ENCODE measurements at regions not wholly inside any gene's neighbourhood (a gene's known extent, or its start where the extent isn't known, plus 50 kb on each side); places are given as distances from the start of the nearest gene placed in this dataset.

DNA sequence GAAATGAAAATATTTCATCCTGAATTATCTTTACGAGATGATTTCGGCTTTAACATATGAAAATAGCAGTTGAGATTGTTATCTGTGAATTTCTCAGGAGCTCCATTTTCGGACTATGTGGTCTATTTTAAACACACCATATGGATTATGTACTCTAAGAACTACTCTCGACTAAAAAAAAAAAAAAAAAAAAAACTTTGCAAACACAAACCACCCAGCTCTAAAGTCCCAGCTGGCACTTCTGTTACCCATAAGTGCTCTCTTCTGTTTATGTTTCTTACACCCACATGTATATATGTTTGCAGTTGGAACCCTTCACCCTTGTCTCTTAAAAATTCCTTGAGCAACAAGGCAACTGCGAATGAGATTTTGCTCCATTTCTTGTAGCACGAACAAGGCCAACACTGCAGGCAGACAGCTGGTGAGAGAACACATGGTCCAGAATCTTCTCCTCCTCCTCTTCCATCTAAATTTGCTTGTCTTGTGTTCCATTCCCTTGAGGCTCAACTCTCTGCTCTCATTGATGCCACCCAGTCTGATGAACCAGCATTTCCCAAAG, 172.7 kb upstream of the HCCS start:
- TF ChIP-seq, protein P1, sequence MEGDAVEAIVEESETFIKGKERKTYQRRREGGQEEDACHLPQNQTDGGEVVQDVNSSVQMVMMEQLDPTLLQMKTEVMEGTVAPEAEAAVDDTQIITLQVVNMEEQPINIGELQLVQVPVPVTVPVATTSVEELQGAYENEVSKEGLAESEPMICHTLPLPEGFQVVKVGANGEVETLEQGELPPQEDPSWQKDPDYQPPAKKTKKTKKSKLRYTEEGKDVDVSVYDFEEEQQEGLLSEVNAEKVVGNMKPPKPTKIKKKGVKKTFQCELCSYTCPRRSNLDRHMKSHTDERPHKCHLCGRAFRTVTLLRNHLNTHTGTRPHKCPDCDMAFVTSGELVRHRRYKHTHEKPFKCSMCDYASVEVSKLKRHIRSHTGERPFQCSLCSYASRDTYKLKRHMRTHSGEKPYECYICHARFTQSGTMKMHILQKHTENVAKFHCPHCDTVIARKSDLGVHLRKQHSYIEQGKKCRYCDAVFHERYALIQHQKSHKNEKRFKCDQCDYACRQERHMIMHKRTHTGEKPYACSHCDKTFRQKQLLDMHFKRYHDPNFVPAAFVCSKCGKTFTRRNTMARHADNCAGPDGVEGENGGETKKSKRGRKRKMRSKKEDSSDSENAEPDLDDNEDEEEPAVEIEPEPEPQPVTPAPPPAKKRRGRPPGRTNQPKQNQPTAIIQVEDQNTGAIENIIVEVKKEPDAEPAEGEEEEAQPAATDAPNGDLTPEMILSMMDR (IDR thresholded peaks at IDR 0.05): no peak
- TF ChIP-seq EZH2phosphoT487 (IDR thresholded peaks at IDR 0.05): no peak

Measured in neural progenitor cell (in vitro differentiated cells).